ENCODE measurements at regions not wholly inside any gene's neighbourhood (a gene's known extent, or its start where the extent isn't known, plus 50 kb on each side); places are given as distances from the start of the nearest gene placed in this dataset.

GRCh38 chr2:128565441-128565840 lies 246.8 kb upstream of the HS6ST1 start:
- H2AFZ ChIP-seq (ENCODE audit: low read length) = no peak overlapping the region
- H3K4me2 ChIP-seq (ENCODE audit: extremely low read depth, insufficient read depth, low read length) = no peak overlapping the region
- no peaks in the 10 kb centered on the region for H3K36me3 ChIP-seq (ENCODE audit: control insufficient read depth, insufficient read depth, low read length)
- H3K79me2 ChIP-seq (ENCODE audit: control insufficient read depth, insufficient read depth, low read length) = no peaks in the 10 kb centered on the region
- peaks cover 8% of the 10 kb centered on the region for H3K4me1 ChIP-seq (ENCODE audit: control insufficient read depth, extremely low read depth, insufficient read depth, low read length)
- H3K27ac ChIP-seq (ENCODE audit: insufficient read depth, low read length) = no peak overlapping the region
- no peak for DNase-seq (ENCODE audit: low read depth in 2 of 2)
- H4K20me1 ChIP-seq (ENCODE audit: control insufficient read depth, extremely low read depth, insufficient read depth, low read length) = no peaks in the 10 kb centered on the region
- H3K27me3 ChIP-seq (ENCODE audit: control insufficient read depth, insufficient read depth, low read length) = no peaks in the 10 kb centered on the region
- no peaks in the 10 kb centered on the region for H3K9me3 ChIP-seq (ENCODE audit: control insufficient read depth, insufficient read depth, low read depth, low read length)
- H3K9ac ChIP-seq (ENCODE audit: insufficient read depth, low read length) = no peak overlapping the region
- TF ChIP-seq EZH2 (IDR thresholded peaks at IDR 0.05; ENCODE audit: low read length, missing control alignments) (no peak), CTCF (conservative IDR thresholded peaks at IDR 0.05 in 1 of 2, IDR thresholded peaks at IDR 0.05 in 1 of 2; ENCODE audit: low read depth in 1 of 2, low read length in 2 of 2) (no peak)
- no peak overlapping the region for H3K4me3 ChIP-seq (replicated peaks in 1 of 4; ENCODE audit: control extremely low read depth in 1 of 4, insufficient read depth in 1 of 4, low read depth in 3 of 4, low read length in 4 of 4)

DNA sequence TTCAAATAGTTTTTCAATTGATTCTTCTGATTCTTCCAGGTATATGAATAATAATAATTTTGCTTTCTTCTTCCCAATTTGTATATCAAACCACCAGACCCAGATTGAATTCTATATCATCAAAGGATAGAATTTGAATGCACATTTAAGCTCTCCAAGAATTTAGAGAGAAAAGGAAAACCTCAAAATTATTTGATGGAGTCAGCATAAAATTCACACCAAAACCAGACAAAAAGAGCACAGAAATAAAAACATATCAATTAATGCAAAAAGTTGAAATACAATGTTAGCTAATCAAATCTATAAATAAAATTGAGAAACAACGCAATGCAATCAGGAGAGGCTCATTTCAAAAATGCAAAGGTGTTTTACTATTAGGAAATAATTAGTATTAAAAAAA lies 248.0 kb upstream of the HS6ST1 start:
- H3K79me2 ChIP-seq (ENCODE audit: control insufficient read depth, insufficient read depth, low read length) = no peaks in the 10 kb centered on the region
- no peak overlapping the region for H3K4me3 ChIP-seq (replicated peaks in 1 of 4; ENCODE audit: control extremely low read depth in 1 of 4, insufficient read depth in 1 of 4, low read depth in 3 of 4, low read length in 4 of 4)
- TF ChIP-seq EZH2 (IDR thresholded peaks at IDR 0.05; ENCODE audit: low read length, missing control alignments) = no peak
- TF ChIP-seq CTCF (conservative IDR thresholded peaks at IDR 0.05 in 1 of 2, IDR thresholded peaks at IDR 0.05 in 1 of 2; ENCODE audit: low read depth in 1 of 2, low read length in 2 of 2) = no peak
- no peak overlapping the region for H2AFZ ChIP-seq (ENCODE audit: low read length)
- H3K27me3 ChIP-seq (ENCODE audit: control insufficient read depth, insufficient read depth, low read length) = no peaks in the 10 kb centered on the region
- H3K4me1 ChIP-seq (ENCODE audit: control insufficient read depth, extremely low read depth, insufficient read depth, low read length) = peaks cover 8% of the 10 kb centered on the region
- no peak overlapping the region for H3K27ac ChIP-seq (ENCODE audit: insufficient read depth, low read length)
- H4K20me1 ChIP-seq (ENCODE audit: control insufficient read depth, extremely low read depth, insufficient read depth, low read length) = no peaks in the 10 kb centered on the region
- no peaks in the 10 kb centered on the region for H3K36me3 ChIP-seq (ENCODE audit: control insufficient read depth, insufficient read depth, low read length)
- no peak for DNase-seq (ENCODE audit: low read depth in 2 of 2)
- no peaks in the 10 kb centered on the region for H3K9me3 ChIP-seq (ENCODE audit: control insufficient read depth, insufficient read depth, low read depth, low read length)
- H3K9ac ChIP-seq (ENCODE audit: insufficient read depth, low read length) = no peak overlapping the region
- H3K4me2 ChIP-seq (ENCODE audit: extremely low read depth, insufficient read depth, low read length) = no peak overlapping the region

GRCh38 chr2:128568106-128568505 lies 249.4 kb upstream of the HS6ST1 start:
- no peak overlapping the region for H2AFZ ChIP-seq (ENCODE audit: low read length)
- no peak for TF ChIP-seq EZH2 (IDR thresholded peaks at IDR 0.05; ENCODE audit: low read length, missing control alignments)
- TF ChIP-seq CTCF (conservative IDR thresholded peaks at IDR 0.05 in 1 of 2, IDR thresholded peaks at IDR 0.05 in 1 of 2; ENCODE audit: low read depth in 1 of 2, low read length in 2 of 2) = no peak

More at GRCh38 chr2:128568106-128568505, 249.4 kb upstream of the HS6ST1 start:
- Histone ChIP-seq H4K20me1 (ENCODE audit: control insufficient read depth, extremely low read depth, insufficient read depth, low read length) (no peaks in the 10 kb centered on the region), H3K4me1 (ENCODE audit: control insufficient read depth, extremely low read depth, insufficient read depth, low read length) (no peaks in the 10 kb centered on the region), H3K4me2 (ENCODE audit: extremely low read depth, insufficient read depth, low read length) (no peak overlapping the region), H3K79me2 (ENCODE audit: control insufficient read depth, insufficient read depth, low read length) (no peaks in the 10 kb centered on the region), H3K9ac (ENCODE audit: insufficient read depth, low read length) (no peak overlapping the region), H3K4me3 (replicated peaks in 1 of 4; ENCODE audit: control extremely low read depth in 1 of 4, insufficient read depth in 1 of 4, low read depth in 3 of 4, low read length in 4 of 4) (no peak overlapping the region), H3K36me3 (ENCODE audit: control insufficient read depth, insufficient read depth, low read length) (no peaks in the 10 kb centered on the region), H3K27ac (ENCODE audit: insufficient read depth, low read length) (no peak overlapping the region), H3K9me3 (ENCODE audit: control insufficient read depth, insufficient read depth, low read depth, low read length) (no peaks in the 10 kb centered on the region), H3K27me3 (ENCODE audit: control insufficient read depth, insufficient read depth, low read length) (no peaks in the 10 kb centered on the region)
- no peak for DNase-seq (ENCODE audit: low read depth in 2 of 2)
